Neural progenitor cell (in vitro differentiated cells): ENCODE measurements at regions not wholly inside any gene's neighbourhood (a gene's known extent, or its start where the extent isn't known, plus 50 kb on each side); places are given as distances from the start of the nearest gene placed in this dataset.

Experiments used
- DNase-seq: peaks from one replicate; pipeline ENCODE4 v3.0.0-alpha.2; 2016; ENCODE audit warnings: low spot score
- H2AFZ ChIP-seq: fragments of 200-600 bp; sonication (generic); replicated peaks from 2 replicates; pipeline ENCODE4 v1.6.1; 2016; ENCODE audit warnings: antibody characterized with exemption
- H3F3A ChIP-seq: fragments of 200-600 bp; sonication (generic); 2 replicates; pipeline ENCODE4 v1.6.1; 2016; ENCODE audit warnings: antibody characterized with exemption, low read depth
- H3K27ac ChIP-seq: fragments of 200-600 bp; sonication (generic); 2 replicates; pipeline ENCODE4 v1.5.1; 2016; ENCODE audit warnings: mild to moderate bottlenecking
- H3K27me3 ChIP-seq: fragments of 200-600 bp; sonication (generic); 2 replicates; pipeline ENCODE4 v1.6.1; 2016; ENCODE audit warnings: mild to moderate bottlenecking, moderate library complexity
- H3K36me3 ChIP-seq: fragments of 200-600 bp; sonication (generic); 2 replicates; pipeline ENCODE4 v1.5.1; 2016
- H3K4me1 ChIP-seq: fragments of 200-600 bp; sonication (generic); 2 replicates; pipeline ENCODE4 v1.6.1; 2016; ENCODE audit warnings: mixed run types
- H3K4me2 ChIP-seq: fragments of 200-600 bp; sonication (generic); 2 replicates; pipeline ENCODE4 v1.6.1; 2016
- H3K4me3 ChIP-seq: fragments of 200-600 bp; sonication (generic); 2 replicates; pipeline ENCODE4 v1.5.1; 2016
- H3K79me2 ChIP-seq: fragments of 200-600 bp; sonication (generic); 2 replicates; pipeline ENCODE4 v1.6.1; 2016; ENCODE audit warnings: low read depth
- H3K9ac ChIP-seq: fragments of 200-600 bp; sonication (generic); 2 replicates; pipeline ENCODE4 v1.6.1; 2016
- H3K9me3 ChIP-seq: fragments of 200-600 bp; sonication (generic); 2 replicates; pipeline ENCODE4 v1.5.1; 2016; ENCODE audit warnings: low read depth
- H4K20me1 ChIP-seq: fragments of 200-600 bp; sonication (generic); 2 replicates; pipeline ENCODE4 v1.6.1; 2016; ENCODE audit warnings: low read depth
- H3K27ac Mint-ChIP-seq: 3 replicates; pipeline ENCODE4 v1.8.0; 2021; ENCODE audit warnings: mixed read lengths
- H3K27me3 Mint-ChIP-seq: 2 replicates; pipeline ENCODE4 v1.8.0; 2022; ENCODE audit warnings: low read depth, mild to moderate bottlenecking, inconsistent platforms, moderate library complexity, mixed read lengths; ENCODE audit not compliant: insufficient read depth
- H3K36me3 Mint-ChIP-seq: 3 replicates; pipeline ENCODE4 v1.8.0; 2021; ENCODE audit warnings: mixed read lengths
- H3K4me1 Mint-ChIP-seq: 3 replicates; pipeline ENCODE4 v1.8.0; 2021; ENCODE audit warnings: mixed read lengths
- H3K4me3 Mint-ChIP-seq: 3 replicates; pipeline ENCODE4 v1.8.0; 2021; ENCODE audit warnings: mild to moderate bottlenecking, moderate library complexity, mixed read lengths
- H3K9me3 Mint-ChIP-seq: 3 replicates; pipeline ENCODE4 v1.8.0; 2020; ENCODE audit warnings: mixed read lengths
- CTCF ChIP-seq: fragments of 200-600 bp; sonication (generic); IDR thresholded peaks from 2 replicates; pipeline ENCODE4 v1.5.1; 2017; ENCODE audit warnings: antibody characterized with exemption, mild to moderate bottlenecking
- EZH2 ChIP-seq: fragments of 200-600 bp; sonication (generic); IDR thresholded peaks from 2 replicates; pipeline ENCODE4 v1.6.1; 2017; ENCODE audit warnings: antibody characterized with exemption, mild to moderate bottlenecking, moderate library complexity
- EZH2phosphoT487 ChIP-seq: fragments of 200-600 bp; sonication (generic); IDR thresholded peaks from 2 replicates; pipeline ENCODE4 v1.6.1; 2017; ENCODE audit warnings: antibody characterized with exemption

GRCh38 chr15:100738614-100739013, 136.2 kb downstream of the ASB7 start:
- Mint-ChIP-seq H3K4me1 (peaks cover 2% of the 10 kb centered on the region), H3K36me3 (no peaks in the 10 kb centered on the region), H3K27me3 (peaks cover 3% of the 10 kb centered on the region), H3K4me3 (no peak overlapping the region), H3K9me3 (no peaks in the 10 kb centered on the region), H3K27ac (no peak overlapping the region)
- Histone ChIP-seq H3K79me2 (no peaks in the 10 kb centered on the region), H3K4me2 (no peak overlapping the region), H3K4me1 (peaks cover 4% of the 10 kb centered on the region), H3K4me3 (no peak overlapping the region), H3K9me3 (no peaks in the 10 kb centered on the region), H3F3A (peaks cover 10% of the 10 kb centered on the region), H4K20me1 (no peaks in the 10 kb centered on the region), H3K9ac (no peak overlapping the region), H3K27ac (no peak overlapping the region), H3K27me3 (no peaks in the 10 kb centered on the region), H2AFZ (no peak overlapping the region), H3K36me3 (no peaks in the 10 kb centered on the region)
- no peak for TF ChIP-seq EZH2phosphoT487
- TF ChIP-seq CTCF: no peak
- no peak for TF ChIP-seq EZH2
- no peak for DNase-seq

GRCh38 chr15:100740138-100740537, 137.7 kb downstream of the ASB7 start:
- TF ChIP-seq EZH2 (no peak), EZH2phosphoT487 (no peak), CTCF (no peak)
- Mint-ChIP-seq H3K27ac (no peak overlapping the region), H3K27me3 (peaks cover 3% of the 10 kb centered on the region), H3K4me1 (peaks cover 2% of the 10 kb centered on the region), H3K4me3 (no peak overlapping the region), H3K9me3 (no peaks in the 10 kb centered on the region), H3K36me3 (no peaks in the 10 kb centered on the region)
- Histone ChIP-seq H3K4me2 (no peak overlapping the region), H2AFZ (no peak overlapping the region), H3K27ac (no peak overlapping the region), H3K9me3 (no peaks in the 10 kb centered on the region), H3K9ac (no peak overlapping the region), H3F3A (peaks cover 10% of the 10 kb centered on the region), H3K4me1 (peaks cover 4% of the 10 kb centered on the region), H3K36me3 (no peaks in the 10 kb centered on the region), H3K27me3 (no peaks in the 10 kb centered on the region), H4K20me1 (no peaks in the 10 kb centered on the region), H3K4me3 (no peak overlapping the region), H3K79me2 (no peaks in the 10 kb centered on the region)
- DNase-seq: no peak

- H3K79me2 ChIP-seq: no peaks in the 10 kb centered on the region
- TF ChIP-seq CTCF (no peak), EZH2 (no peak), EZH2phosphoT487 (no peak)
Measured at GRCh38 chr15:100751585-100751984, 128.0 kb upstream of the ALDH1A3 start.

GRCh38 chr15:100753503-100753902, 126.1 kb upstream of the ALDH1A3 start:
- no peaks in the 10 kb centered on the region for H3K9me3 ChIP-seq
- TF ChIP-seq EZH2phosphoT487: no peak
- no peak for TF ChIP-seq EZH2
- no peak for TF ChIP-seq CTCF
- no peak for DNase-seq
- Mint-ChIP-seq H3K27ac (no peak overlapping the region), H3K4me1 (no peaks in the 10 kb centered on the region), H3K36me3 (no peaks in the 10 kb centered on the region), H3K4me3 (no peak overlapping the region), H3K9me3 (peaks cover 13% of the 10 kb centered on the region), H3K27me3 (no peaks in the 10 kb centered on the region)
- no peak overlapping the region for H3K27ac ChIP-seq
- H3K4me3 ChIP-seq: no peak overlapping the region
- H3K36me3 ChIP-seq: no peaks in the 10 kb centered on the region
- no peaks in the 10 kb centered on the region for H3F3A ChIP-seq
- no peaks in the 10 kb centered on the region for H4K20me1 ChIP-seq
- H3K27me3 ChIP-seq: no peaks in the 10 kb centered on the region
- H3K4me2 ChIP-seq: no peak overlapping the region
- H3K9ac ChIP-seq: no peak overlapping the region
- H3K4me1 ChIP-seq: no peaks in the 10 kb centered on the region
- H3K79me2 ChIP-seq: no peaks in the 10 kb centered on the region
- H2AFZ ChIP-seq: no peak overlapping the region

More at GRCh38 chr15:100751585-100751984, 128.0 kb upstream of the ALDH1A3 start:
- Histone ChIP-seq H3K4me2 (no peak overlapping the region), H3K36me3 (no peaks in the 10 kb centered on the region), H3F3A (no peaks in the 10 kb centered on the region), H2AFZ (no peak overlapping the region), H3K9ac (no peak overlapping the region), H3K27me3 (no peaks in the 10 kb centered on the region), H4K20me1 (no peaks in the 10 kb centered on the region), H3K27ac (no peak overlapping the region), H3K4me1 (no peaks in the 10 kb centered on the region), H3K4me3 (no peak overlapping the region), H3K9me3 (no peaks in the 10 kb centered on the region)
- no peak overlapping the region for H3K27ac Mint-ChIP-seq
- no peak overlapping the region for H3K4me3 Mint-ChIP-seq
- no peaks in the 10 kb centered on the region for H3K27me3 Mint-ChIP-seq
- H3K9me3 Mint-ChIP-seq: peaks cover 28% of the 10 kb centered on the region
- H3K36me3 Mint-ChIP-seq: no peaks in the 10 kb centered on the region
- H3K4me1 Mint-ChIP-seq: no peaks in the 10 kb centered on the region
- no peak for DNase-seq
